ENCODE measurements at regions not wholly inside any gene's neighbourhood (a gene's known extent, or its start where the extent isn't known, plus 50 kb on each side); places are given as distances from the start of the nearest gene placed in this dataset.

- ATAC-seq: no peak
- no peaks in the 10 kb centered on the region for H3K9me3 Mint-ChIP-seq
Observed at GRCh38 chr15:70470556-70471191, 292.7 kb downstream of the UACA start.

GRCh38 chr15:70469651-70470555 lies 293.5 kb downstream of the UACA start:
- H3K36me3 Mint-ChIP-seq: no peaks in the 10 kb centered on the region
- ATAC-seq (no peak), DNase-seq (ENCODE audit: low spot score in 2 of 2) (no peak)
- H3K27ac Mint-ChIP-seq: no peak overlapping the region
- H3K9me3 Mint-ChIP-seq: no peaks in the 10 kb centered on the region

More at GRCh38 chr15:70470556-70471191, 292.7 kb downstream of the UACA start:
- no peak overlapping the region for H3K27ac Mint-ChIP-seq
- DNase-seq (ENCODE audit: low spot score in 2 of 2): no peak
- H3K36me3 Mint-ChIP-seq: no peaks in the 10 kb centered on the region

GRCh38 chr15:70469182-70469581 lies 294.2 kb downstream of the UACA start:
- ATAC-seq (no peak), DNase-seq (ENCODE audit: low spot score in 2 of 2) (no peak)
- no peak overlapping the region for H3K27ac Mint-ChIP-seq
- H3K9me3 Mint-ChIP-seq: no peaks in the 10 kb centered on the region
- no peaks in the 10 kb centered on the region for H3K36me3 Mint-ChIP-seq

- H3K27ac Mint-ChIP-seq: no peak overlapping the region
- H3K36me3 Mint-ChIP-seq: no peaks in the 10 kb centered on the region
- DNase-seq (ENCODE audit: low spot score in 2 of 2): peak in 1 of 2 donors; percentile 50
- ATAC-seq: peak; percentile 68 to 84
- H3K9me3 Mint-ChIP-seq: no peaks in the 10 kb centered on the region
Observed at GRCh38 chr15:70466895-70467529, 296.3 kb downstream of the UACA start.

- DNase-seq (ENCODE audit: low spot score in 2 of 2): no peak
- no peak for ATAC-seq
- Mint-ChIP-seq H3K27ac (no peak overlapping the region), H3K9me3 (no peaks in the 10 kb centered on the region), H3K36me3 (no peaks in the 10 kb centered on the region)
Observed at GRCh38 chr15:70466305-70466704, 297.1 kb downstream of the UACA start.

GRCh38 chr15:70465812-70466211 lies 297.5 kb downstream of the UACA start:
- ATAC-seq (no peak), DNase-seq (ENCODE audit: low spot score in 2 of 2) (no peak)
- Mint-ChIP-seq H3K36me3 (no peaks in the 10 kb centered on the region), H3K27ac (no peak overlapping the region), H3K9me3 (no peaks in the 10 kb centered on the region)

GRCh38 chr15:70463453-70463834 lies 299.9 kb downstream of the UACA start:
- Mint-ChIP-seq H3K27ac (no peak overlapping the region), H3K36me3 (no peaks in the 10 kb centered on the region), H3K9me3 (no peaks in the 10 kb centered on the region)
- DNase-seq (ENCODE audit: low spot score in 2 of 2): no peak
- ATAC-seq: no peak

- H3K36me3 Mint-ChIP-seq: no peaks in the 10 kb centered on the region
- no peak overlapping the region for H3K27ac Mint-ChIP-seq
- no peaks in the 10 kb centered on the region for H3K9me3 Mint-ChIP-seq
- no peak for ATAC-seq
- DNase-seq (ENCODE audit: low spot score in 2 of 2): no peak
Observed at GRCh38 chr15:70461992-70462391, 301.4 kb downstream of the UACA start.

GRCh38 chr15:70461017-70461416 lies 302.3 kb downstream of the UACA start:
- no peak for DNase-seq (ENCODE audit: low spot score in 2 of 2)
- Mint-ChIP-seq H3K27ac (no peak overlapping the region), H3K36me3 (no peaks in the 10 kb centered on the region), H3K9me3 (no peaks in the 10 kb centered on the region)
- no peak for ATAC-seq

- Mint-ChIP-seq H3K27ac (no peak overlapping the region), H3K9me3 (no peaks in the 10 kb centered on the region), H3K36me3 (no peaks in the 10 kb centered on the region)
- ATAC-seq (no peak), DNase-seq (ENCODE audit: low spot score in 2 of 2) (no peak)
Observed at GRCh38 chr15:70459312-70459711, 304.0 kb downstream of the UACA start.

GRCh38 chr15:70453766-70454165 lies 309.6 kb downstream of the UACA start:
- H3K36me3 Mint-ChIP-seq: no peaks in the 10 kb centered on the region
- peak in 1 of 2 donors; percentile 9 for DNase-seq (ENCODE audit: low spot score in 2 of 2)
- no peak for ATAC-seq
- H3K27ac Mint-ChIP-seq: no peak overlapping the region
- no peaks in the 10 kb centered on the region for H3K9me3 Mint-ChIP-seq

GRCh38 chr15:70453238-70453637 lies 310.1 kb downstream of the UACA start:
- DNase-seq (ENCODE audit: low spot score in 2 of 2): no peak
- H3K27ac Mint-ChIP-seq: no peak overlapping the region
- ATAC-seq: no peak
- H3K9me3 Mint-ChIP-seq: no peaks in the 10 kb centered on the region
- H3K36me3 Mint-ChIP-seq: no peaks in the 10 kb centered on the region

GRCh38 chr15:70451821-70452653 lies 311.3 kb downstream of the UACA start:
- ATAC-seq (peak; percentile 63 to 73), DNase-seq (ENCODE audit: low spot score in 2 of 2) (peak; percentile 50 to 51)
- Mint-ChIP-seq H3K9me3 (no peaks in the 10 kb centered on the region), H3K36me3 (no peaks in the 10 kb centered on the region), H3K27ac (peak overlapping the region; percentile 51 to 65)

GRCh38 chr15:70450142-70450443 lies 313.3 kb downstream of the UACA start:
- Mint-ChIP-seq H3K27ac (no peak overlapping the region), H3K36me3 (no peaks in the 10 kb centered on the region), H3K9me3 (no peaks in the 10 kb centered on the region)
- ATAC-seq (no peak), DNase-seq (ENCODE audit: low spot score in 2 of 2) (no peak)

GRCh38 chr15:70449311-70450141 lies 313.8 kb downstream of the UACA start:
- H3K27ac Mint-ChIP-seq: no peak overlapping the region
- ATAC-seq: no peak
- H3K36me3 Mint-ChIP-seq: no peaks in the 10 kb centered on the region
- no peaks in the 10 kb centered on the region for H3K9me3 Mint-ChIP-seq
- DNase-seq (ENCODE audit: low spot score in 2 of 2): no peak
